HepG2 (cell line): ENCODE measurements at regions not wholly inside any gene's neighbourhood (a gene's known extent, or its start where the extent isn't known, plus 50 kb on each side); places are given as distances from the start of the nearest gene placed in this dataset.

Experiments used
- ATF1 ChIP-seq: IDR thresholded peaks from 2 replicates; pipeline ENCODE4 v1.6.1; 2016; ENCODE audit warnings: mild to moderate bottlenecking, control low read depth
- ATF7-NPFF ChIP-seq: sonication (generic); formaldehyde crosslinking; IDR thresholded peaks from 2 replicates; pipeline ENCODE4 v1.8.1; 2023; ENCODE audit warnings: mild to moderate bottlenecking, low read depth, missing genetic modification reagents, moderate library complexity
- CBX5 ChIP-seq: sonication (generic); formaldehyde crosslinking; IDR thresholded peaks from 2 replicates; pipeline ENCODE4 v1.4.0; 2020; ENCODE audit warnings: missing genetic modification reagents, borderline replicate concordance
- CHD4 ChIP-seq: fragments of 200-600 bp; sonication (generic); IDR thresholded peaks from 2 replicates; pipeline ENCODE4 v1.7.0; 2017; ENCODE audit warnings: mild to moderate bottlenecking, low read length, borderline replicate concordance
- EP300 ChIP-seq, 3 experiments: sonication (generic) in 1 of 3; formaldehyde crosslinking in 1 of 3; IDR thresholded peaks; 2 replicates each; pipeline versions ENCODE4 v1.5.1 to v1.6.1; 2011 to 2020; ENCODE audit warnings: low read depth in 2 of 3, low read length in 2 of 3, borderline replicate concordance in 1 of 3, improper control_type of control experiment in 1 of 3, mild to moderate bottlenecking in 1 of 3, missing genetic modification reagents in 1 of 3, moderate library complexity in 1 of 3
- HMG20A ChIP-seq: IDR thresholded peaks from 2 replicates; pipeline ENCODE4 v1.6.1; 2016; ENCODE audit warnings: borderline replicate concordance
- HNF4A ChIP-seq: sonication (generic); formaldehyde crosslinking; IDR thresholded peaks from 2 replicates; pipeline ENCODE4 v1.4.0; 2020; ENCODE audit warnings: missing genetic modification reagents
- HNRNPL ChIP-seq: fragments of 200-400 bp; formaldehyde crosslinking; IDR thresholded peaks from 2 replicates; pipeline ENCODE4 v1.6.1; 2017; ENCODE audit warnings: mild to moderate bottlenecking, low read depth, low read length
- IRF2 ChIP-seq: IDR thresholded peaks from 2 replicates; pipeline ENCODE4 v1.6.1; 2018; ENCODE audit warnings: missing genetic modification reagents, missing compliant biosample characterization
- KDM5B ChIP-seq: sonication (generic); formaldehyde crosslinking; IDR thresholded peaks from 2 replicates; pipeline ENCODE4 v1.4.0; 2020; ENCODE audit warnings: missing genetic modification reagents, mild to moderate bottlenecking, borderline replicate concordance
- MNT ChIP-seq: fragments of 450-650 bp; IDR thresholded peaks from 2 replicates; pipeline ENCODE4 v1.6.1; 2016
- PRDM10 ChIP-seq: sonication (generic); formaldehyde crosslinking; IDR thresholded peaks from 2 replicates; pipeline ENCODE4 v1.4.0; 2020; ENCODE audit warnings: low read depth, missing genetic modification reagents
- SKI ChIP-seq: fragments of 450-650 bp; IDR thresholded peaks from one replicate; pipeline ENCODE4 v1.6.1; 2018; ENCODE audit warnings: mild to moderate bottlenecking; ENCODE audit not compliant: partially characterized antibody
- SOX13 ChIP-seq, 3 experiments: fragments of 450-650 bp in 1 of 3; sonication (generic) in 1 of 3; formaldehyde crosslinking in 1 of 3; IDR thresholded peaks in 2 of 3; conservative IDR thresholded peaks in 1 of 3; 2 replicates each; pipeline versions ENCODE4 v1.5.0 to v1.6.1; 2016 to 2020; ENCODE audit warnings: antibody characterized with exemption in 1 of 3, mild to moderate bottlenecking in 1 of 3, missing compliant biosample characterization in 1 of 3, missing genetic modification reagents in 1 of 3, moderate library complexity in 1 of 3
- STAT6 ChIP-seq: sonication (generic); formaldehyde crosslinking; IDR thresholded peaks from 2 replicates; pipeline ENCODE4 v1.4.0; 2020; ENCODE audit warnings: missing genetic modification reagents, mild to moderate bottlenecking, borderline replicate concordance
- ZNF235 ChIP-seq: sonication (generic); formaldehyde crosslinking; IDR thresholded peaks from 2 replicates; pipeline ENCODE4 v1.8.1; 2023; ENCODE audit warnings: mild to moderate bottlenecking, missing genetic modification reagents, borderline replicate concordance
- ZNF577 ChIP-seq: sonication (generic); formaldehyde crosslinking; IDR thresholded peaks from 2 replicates; pipeline ENCODE4 v1.4.0; 2020; ENCODE audit warnings: mild to moderate bottlenecking, low read depth, missing genetic modification reagents, borderline replicate concordance
- ZNF607 ChIP-seq: sonication (generic); formaldehyde crosslinking; IDR thresholded peaks from 2 replicates; pipeline ENCODE4 v1.5.1; 2020; ENCODE audit warnings: missing genetic modification reagents, mild to moderate bottlenecking, borderline replicate concordance

- peak; percentile 97 for TF ChIP-seq HNRNPL
- TF ChIP-seq STAT6, result no peak
- TF ChIP-seq EP300 (IDR thresholded peaks at IDR 0.05; ENCODE audit: low read depth in 2 of 2, low read length in 2 of 2), result no peak
- no peak for TF ChIP-seq EP300 (CRISPR knock-in tag; IDR thresholded peaks at IDR 0.05; ENCODE audit: borderline replicate concordance)
- TF ChIP-seq HMG20A (CRISPR knock-in tag), result no peak
- no peak for TF ChIP-seq ZNF235 (CRISPR knock-in tag)
- TF ChIP-seq ZNF607 (CRISPR knock-in tag), result no peak
- no peak for TF ChIP-seq IRF2 (CRISPR knock-in tag)
- TF ChIP-seq PRDM10 (CRISPR knock-in tag), result no peak
- TF ChIP-seq KDM5B (CRISPR knock-in tag), result no peak
- TF ChIP-seq ATF7-NPFF (CRISPR knock-in tag), result 0 out of 2 replicates have a peak, but pooled peaks have one; percentile 35
- no peak for TF ChIP-seq CHD4
- TF ChIP-seq SKI, result no peak
- TF ChIP-seq CBX5 (CRISPR knock-in tag), result no peak
- no peak for TF ChIP-seq ATF1
- TF ChIP-seq HNF4A (CRISPR knock-in tag), result peak; percentile 79
- no peak for TF ChIP-seq MNT
- TF ChIP-seq SOX13 (IDR thresholded peaks at IDR 0.05), result no peak
- no peak; a peak in 1 of 4 replicates for TF ChIP-seq SOX13 (CRISPR knock-in tag; conservative IDR thresholded peaks at IDR 0.05 in 1 of 2, IDR thresholded peaks at IDR 0.05 in 1 of 2)
- TF ChIP-seq ZNF577 (CRISPR knock-in tag), result no peak
Measured at GRCh38 chr12:31228811-31229792, 96.8 kb downstream of the SINHCAF start (continued).
